HEK293 (cell line): ENCODE measurements at regions not wholly inside any gene's neighbourhood (a gene's known extent, or its start where the extent isn't known, plus 50 kb on each side); places are given as distances from the start of the nearest gene placed in this dataset.
A peak's percentile ranks its signal among the peaks of the same experiment; 100 is the strongest.

Experiments used
- HIC1 ChIP-seq: fragments of 450-650 bp; formaldehyde crosslinking; IDR thresholded peaks from 2 replicates; pipeline ENCODE4 v1.5.1; 2016; ENCODE audit warnings: missing biosample characterization, missing genetic modification characterization
- KLF9 ChIP-seq: fragments of 450-650 bp; formaldehyde crosslinking; IDR thresholded peaks from 2 replicates; pipeline ENCODE4 v1.5.1; 2016; ENCODE audit warnings: missing biosample characterization, missing genetic modification characterization, low read depth
- MEIS1 ChIP-seq: sonication (generic); formaldehyde crosslinking; IDR thresholded peaks from 2 replicates; pipeline ENCODE4 v1.8.1; 2022; ENCODE audit warnings: missing genetic modification reagents, mild to moderate bottlenecking, borderline replicate concordance
- PBX3 ChIP-seq: sonication (generic); formaldehyde crosslinking; IDR thresholded peaks from 2 replicates; pipeline ENCODE4 v1.8.1; 2022; ENCODE audit warnings: mild to moderate bottlenecking, moderate library complexity, missing genetic modification reagents
- PRDM2 ChIP-seq: fragments of 450-650 bp; formaldehyde crosslinking; IDR thresholded peaks from 2 replicates; pipeline ENCODE4 v1.5.1; 2016; ENCODE audit warnings: missing biosample characterization, missing genetic modification characterization, borderline replicate concordance
- TSHZ1 ChIP-seq: fragments of 450-650 bp; formaldehyde crosslinking; IDR thresholded peaks from 2 replicates; pipeline ENCODE4 v1.5.1; 2016; ENCODE audit warnings: missing biosample characterization, missing genetic modification characterization, borderline replicate concordance
- ZBTB20 ChIP-seq: fragments of 450-650 bp; formaldehyde crosslinking; IDR thresholded peaks from 2 replicates; pipeline ENCODE4 v1.5.1; 2016; ENCODE audit warnings: missing biosample characterization, missing genetic modification characterization
- ZBTB44 ChIP-seq: fragments of 450-650 bp; IDR thresholded peaks from 2 replicates; pipeline ENCODE4 v1.5.1; 2018; ENCODE audit warnings: missing biosample characterization, mild to moderate bottlenecking, missing genetic modification characterization
- ZBTB48 ChIP-seq: fragments of 450-650 bp; formaldehyde crosslinking; IDR thresholded peaks from 2 replicates; pipeline ENCODE4 v1.5.1; 2016; ENCODE audit warnings: missing biosample characterization, missing genetic modification characterization
- ZFP37 ChIP-seq: fragments of 450-650 bp; formaldehyde crosslinking; IDR thresholded peaks from 2 replicates; pipeline ENCODE4 v1.5.1; 2016; ENCODE audit warnings: missing biosample characterization, missing genetic modification characterization
- ZNF132 ChIP-seq: fragments of 450-650 bp; formaldehyde crosslinking; IDR thresholded peaks from 2 replicates; pipeline ENCODE4 v1.5.1; 2017; ENCODE audit warnings: missing biosample characterization, missing genetic modification characterization, borderline replicate concordance
- ZNF280D ChIP-seq: fragments of 450-650 bp; formaldehyde crosslinking; IDR thresholded peaks from 2 replicates; pipeline ENCODE4 v1.5.1; 2016; ENCODE audit warnings: missing biosample characterization, missing genetic modification characterization
- ZNF362 ChIP-seq: fragments of 450-650 bp; formaldehyde crosslinking; IDR thresholded peaks from 2 replicates; pipeline ENCODE4 v1.5.1; 2016; ENCODE audit warnings: missing biosample characterization, missing genetic modification characterization
- ZNF398 ChIP-seq: fragments of 450-650 bp; formaldehyde crosslinking; IDR thresholded peaks from 2 replicates; pipeline ENCODE4 v1.5.1; 2017; ENCODE audit warnings: missing biosample characterization, missing genetic modification characterization
- ZNF433 ChIP-seq: fragments of 450-650 bp; formaldehyde crosslinking; IDR thresholded peaks from 2 replicates; pipeline ENCODE4 v1.5.1; 2016; ENCODE audit warnings: missing biosample characterization, missing genetic modification characterization, low read depth
- ZNF571 ChIP-seq: fragments of 450-650 bp; formaldehyde crosslinking; IDR thresholded peaks from 2 replicates; pipeline ENCODE4 v1.5.0; 2017; ENCODE audit warnings: missing biosample characterization, missing genetic modification characterization

- TF ChIP-seq ZFP37 (tag by site-specific recombination) (no peak), MEIS1 (no peak), ZNF398 (tag by site-specific recombination) (no peak), TSHZ1 (no peak), ZBTB44 (tag by site-specific recombination) (no peak), ZNF571 (tag by site-specific recombination) (no peak), ZBTB48 (tag by site-specific recombination) (peak; percentile 45; the same call in 1 of the 2 replicates), HIC1 (tag by site-specific recombination) (0 out of 2 replicates have a peak, but pooled peaks have one; percentile 36), ZNF280D (tag by site-specific recombination) (no peak), ZBTB20 (tag by site-specific recombination) (peak; percentile 24; the same call in 1 of the 2 replicates), ZNF132 (no peak), ZNF433 (tag by site-specific recombination) (no peak), KLF9 (tag by site-specific recombination) (no peak), ZNF362 (no peak), PBX3 (0 out of 2 replicates have a peak, but pooled peaks have one; percentile 27), PRDM2 (tag by site-specific recombination) (no peak)
Measured at GRCh38 chr1:207963427-207964194, 52.7 kb upstream of the CD34 start (continued).
